PC-9 (cell line): ENCODE measurements at regions not wholly inside any gene's neighbourhood (a gene's known extent, or its start where the extent isn't known, plus 50 kb on each side); places are given as distances from the start of the nearest gene placed in this dataset.
"Not testable (repeated sequence)": the region's sequence is repeated elsewhere in the genome, so short reads cannot be mapped to it uniquely, and the experiment has no call there.

Experiments
- BruUV-seq: library from RNA; stranded (reverse); fragments of 400-500 nt; replicated peaks from 2 replicates; lab custom pipeline; 2021; lab: Mats Ljungman, UMichigan
- CTCF ChIA-PET: fragments of 300-600 bp; sonication (Branson Sonifier 250); formaldehyde crosslinking; loops from one replicate; lab custom pipeline; 2022; ENCODE audit warnings: antibody characterized with exemption; lab: Charles Lee
- POLR2A ChIA-PET: fragments of 300-600 bp; sonication (Branson Sonifier 250); formaldehyde crosslinking; loops from one replicate; lab custom pipeline; 2022; ENCODE audit warnings: antibody characterized with exemption; ENCODE audit not compliant: unreplicated experiment; lab: Charles Lee
- DNase-seq, 2 experiments: peaks; one replicate each; pipeline versions ENCODE4 v3.0.0 to v3.0.0-alpha.2; 2015 to 2022; ENCODE audit warnings: mixed read lengths in 1 of 2
- H2AFZ ChIP-seq: fragments of 200-600 bp; sonication (generic); 2 replicates; pipeline ENCODE4 v1.8.1; 2017; ENCODE audit warnings: antibody characterized with exemption
- H3F3A ChIP-seq: fragments of 200-600 bp; sonication (generic); 2 replicates; pipeline ENCODE4 v1.8.1; 2017; ENCODE audit warnings: antibody characterized with exemption, mild to moderate bottlenecking, low read depth; ENCODE audit not compliant: insufficient read depth
- H3K27ac ChIP-seq: fragments of 200-600 bp; sonication (generic); 2 replicates; pipeline ENCODE4 v1.6.1; 2016; ENCODE audit warnings: mixed run types
- H3K27me3 ChIP-seq: fragments of 200-600 bp; sonication (generic); 2 replicates; pipeline ENCODE4 v1.6.1; 2016; ENCODE audit warnings: low read depth, mixed run types; ENCODE audit not compliant: insufficient read depth
- H3K36me3 ChIP-seq: fragments of 200-600 bp; sonication (generic); 2 replicates; pipeline ENCODE4 v1.6.1; 2016; ENCODE audit warnings: low read depth, mixed run types
- H3K4me1 ChIP-seq: fragments of 200-600 bp; sonication (generic); replicated peaks from 2 replicates; pipeline ENCODE4 v1.6.1; 2016; ENCODE audit warnings: mixed run types; ENCODE audit not compliant: insufficient read depth
- H3K4me2 ChIP-seq: fragments of 200-600 bp; sonication (generic); 2 replicates; pipeline ENCODE4 v1.6.1; 2017; ENCODE audit warnings: mixed run types
- H3K4me3 ChIP-seq: fragments of 200-600 bp; sonication (generic); 2 replicates; pipeline ENCODE4 v1.6.1; 2016; ENCODE audit warnings: mixed run types
- H3K79me2 ChIP-seq: fragments of 200-600 bp; sonication (generic); 2 replicates; pipeline ENCODE4 v1.6.1; 2017; ENCODE audit warnings: low read depth, mixed run types
- H3K9me2 ChIP-seq: fragments of 200-600 bp; sonication (generic); 2 replicates; pipeline ENCODE4 v1.8.1; 2017; ENCODE audit warnings: mild to moderate bottlenecking; ENCODE audit not compliant: insufficient read depth
- H3K9me3 ChIP-seq: fragments of 200-600 bp; sonication (generic); 2 replicates; pipeline ENCODE4 v1.8.1; 2016; ENCODE audit warnings: low read depth; ENCODE audit not compliant: insufficient read depth
- H4K20me1 ChIP-seq: fragments of 200-600 bp; sonication (generic); 2 replicates; pipeline ENCODE4 v1.8.1; 2017; ENCODE audit not compliant: insufficient read depth
- EZH2 ChIP-seq: fragments of 200-600 bp; sonication (generic); IDR thresholded peaks from 2 replicates; pipeline ENCODE4 v1.8.0; 2017; ENCODE audit warnings: antibody characterized with exemption, low read depth
- intact Hi-C: fragments of 100-400 bp; cut with micrococcal nuclease; formaldehyde crosslinking; loops from one replicate; pipeline ENCODE4 v1.10.0; 2022; ENCODE audit not compliant: unreplicated experiment
- TF ChIP-seq, protein P1 (sequence below): fragments of 200-600 bp; sonication (generic); conservative IDR thresholded peaks from 2 replicates; pipeline ENCODE4 v1.6.1; 2017; ENCODE audit warnings: mixed run types, antibody characterized with exemption, mild to moderate bottlenecking, moderate library complexity

DNA sequence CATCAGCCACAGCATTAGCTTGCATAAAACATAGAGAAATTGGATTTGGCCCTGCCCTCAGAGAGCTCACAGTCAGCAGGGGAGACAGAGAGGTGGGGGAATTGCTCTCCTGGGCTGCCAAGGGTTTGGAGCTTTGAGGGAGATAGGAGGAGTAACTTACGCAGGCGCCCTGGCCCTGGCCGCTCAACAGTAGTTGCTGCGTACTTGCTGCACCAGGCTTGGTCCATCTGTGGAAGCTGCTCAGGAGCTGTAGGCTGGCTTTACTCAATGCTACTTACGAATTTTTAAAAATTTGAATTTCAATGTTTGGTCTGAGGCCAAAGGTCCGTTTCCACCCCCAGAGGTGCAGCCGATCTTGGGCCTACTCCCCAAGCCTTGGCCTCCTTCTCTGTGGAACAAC is 83.3 kb downstream of the CPZ start:
- POLR2A ChIA-PET = no interaction called here
- Histone ChIP-seq H4K20me1 (no peaks in the 10 kb centered on the region; the same call in 1 of the 2 replicates), H3K4me2 (no peak overlapping the region), H3K9me2 (no peaks in the 10 kb centered on the region), H3K9me3 (no peaks in the 10 kb centered on the region), H2AFZ (no peak overlapping the region), H3K27ac (no peak overlapping the region), H3K79me2 (no peaks in the 10 kb centered on the region), H3K36me3 (no peaks in the 10 kb centered on the region), H3F3A (no peaks in the 10 kb centered on the region), H3K4me3 (no peak overlapping the region), H3K27me3 (peaks cover 77% of the 10 kb centered on the region), H3K4me1 (no peaks in the 10 kb centered on the region)
- intact Hi-C loops = no loop called here
- no TSS peak for BruUV-seq
- DNase-seq = no peak
- TF ChIP-seq EZH2 = no peak
- CTCF ChIA-PET = no interaction called here

DNA sequence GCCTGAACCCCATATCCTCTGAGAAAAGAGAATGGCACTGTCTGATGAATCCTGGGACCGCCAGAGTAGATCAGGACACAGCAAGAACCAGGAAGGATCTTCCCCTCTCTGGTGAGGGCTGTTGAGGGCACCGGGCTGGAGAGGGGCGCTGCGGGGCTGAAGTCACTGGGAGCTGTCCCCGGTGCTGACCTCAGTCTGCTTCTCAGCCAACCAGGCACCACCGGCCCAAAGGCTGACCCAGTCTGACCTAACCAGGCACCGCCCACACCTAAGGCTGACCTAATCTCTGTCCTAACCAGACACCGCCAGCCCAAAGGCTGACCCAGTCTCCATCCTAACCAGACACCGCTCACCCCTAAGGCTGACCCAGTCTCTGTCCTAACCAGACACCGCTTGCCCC is 82.8 kb downstream of the CPZ start:
- no TSS peak for BruUV-seq
- Histone ChIP-seq H4K20me1 (no peaks in the 10 kb centered on the region; the same call in 1 of the 2 replicates), H3F3A (no peaks in the 10 kb centered on the region), H3K9me3 (no peaks in the 10 kb centered on the region), H3K4me2 (no peak overlapping the region), H3K27ac (no peak overlapping the region), H3K36me3 (no peaks in the 10 kb centered on the region), H3K4me3 (no peak overlapping the region), H3K9me2 (no peaks in the 10 kb centered on the region), H3K27me3 (peaks cover 75% of the 10 kb centered on the region), H3K79me2 (no peaks in the 10 kb centered on the region), H3K4me1 (no peaks in the 10 kb centered on the region), H2AFZ (no peak overlapping the region)
- ChIA-PET CTCF (no interaction called here), POLR2A (no interaction called here)
- TF ChIP-seq, protein P1, sequence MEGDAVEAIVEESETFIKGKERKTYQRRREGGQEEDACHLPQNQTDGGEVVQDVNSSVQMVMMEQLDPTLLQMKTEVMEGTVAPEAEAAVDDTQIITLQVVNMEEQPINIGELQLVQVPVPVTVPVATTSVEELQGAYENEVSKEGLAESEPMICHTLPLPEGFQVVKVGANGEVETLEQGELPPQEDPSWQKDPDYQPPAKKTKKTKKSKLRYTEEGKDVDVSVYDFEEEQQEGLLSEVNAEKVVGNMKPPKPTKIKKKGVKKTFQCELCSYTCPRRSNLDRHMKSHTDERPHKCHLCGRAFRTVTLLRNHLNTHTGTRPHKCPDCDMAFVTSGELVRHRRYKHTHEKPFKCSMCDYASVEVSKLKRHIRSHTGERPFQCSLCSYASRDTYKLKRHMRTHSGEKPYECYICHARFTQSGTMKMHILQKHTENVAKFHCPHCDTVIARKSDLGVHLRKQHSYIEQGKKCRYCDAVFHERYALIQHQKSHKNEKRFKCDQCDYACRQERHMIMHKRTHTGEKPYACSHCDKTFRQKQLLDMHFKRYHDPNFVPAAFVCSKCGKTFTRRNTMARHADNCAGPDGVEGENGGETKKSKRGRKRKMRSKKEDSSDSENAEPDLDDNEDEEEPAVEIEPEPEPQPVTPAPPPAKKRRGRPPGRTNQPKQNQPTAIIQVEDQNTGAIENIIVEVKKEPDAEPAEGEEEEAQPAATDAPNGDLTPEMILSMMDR = no peak
- TF ChIP-seq EZH2 = no peak
- intact Hi-C loops = no loop called here
- DNase-seq = peak in 1 of 2 experiments; percentile 12

DNA sequence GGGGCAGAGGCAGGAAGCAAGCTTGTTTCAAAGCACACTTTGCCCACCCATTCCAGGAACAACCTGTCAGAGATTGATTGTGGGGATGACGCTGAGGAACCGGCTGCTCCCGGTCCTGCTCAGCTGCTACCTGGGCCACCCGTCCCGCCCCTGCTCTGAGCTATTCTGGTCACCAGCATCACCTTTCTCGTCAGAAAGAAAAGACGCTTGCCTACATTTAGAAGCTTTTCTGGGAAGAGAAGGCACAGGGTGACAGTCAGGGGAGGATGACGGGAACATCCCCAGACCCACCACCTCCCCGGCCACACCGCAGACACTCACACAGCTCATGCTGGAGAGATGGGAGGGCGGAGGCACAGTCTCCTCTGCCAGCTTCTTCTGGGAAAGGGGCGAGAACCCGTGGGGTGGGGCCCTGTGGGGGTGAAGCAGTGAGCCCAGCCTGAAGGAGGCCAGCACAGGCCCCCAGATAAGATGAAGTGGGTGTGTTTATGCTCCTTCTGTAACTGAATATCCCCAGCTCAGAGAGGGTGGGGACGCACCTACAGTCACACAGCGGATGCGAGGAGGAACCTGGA is 81.8 kb downstream of the CPZ start:
- intact Hi-C loops = no loop called here
- no peaks in the 10 kb centered on the region for H3K4me1 ChIP-seq

DNA sequence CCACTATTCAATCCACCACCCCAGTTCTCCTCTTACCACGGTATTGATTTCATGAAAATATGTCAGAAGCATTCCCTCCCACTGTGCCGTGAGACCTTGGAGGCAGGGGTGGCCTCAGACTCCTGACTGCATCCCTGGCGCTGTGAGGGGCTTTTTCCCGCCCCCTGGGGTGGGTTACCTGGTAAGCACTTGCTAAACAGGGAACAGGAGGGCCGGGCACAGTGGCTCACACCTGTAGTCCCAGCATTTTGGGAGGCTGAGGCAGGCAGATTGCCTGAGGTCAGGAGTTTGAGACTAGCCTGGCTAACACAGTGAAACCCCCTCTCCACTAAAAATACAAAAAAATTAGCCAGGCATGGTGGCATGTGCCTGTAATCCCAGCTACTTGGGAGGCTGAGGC is 80.5 kb downstream of the CPZ start:
- CTCF ChIA-PET, intact Hi-C loops, POLR2A ChIA-PET: not testable (repeated sequence)

More for the DNA sequence above, 81.8 kb downstream of the CPZ start:
- Histone ChIP-seq H3K4me2 (no peak overlapping the region), H3K27ac (no peak overlapping the region), H3K27me3 (peaks cover 72% of the 10 kb centered on the region), H3K79me2 (no peaks in the 10 kb centered on the region), H4K20me1 (no peaks in the 10 kb centered on the region; the same call in 1 of the 2 replicates), H3K9me2 (no peaks in the 10 kb centered on the region), H3K4me3 (no peak overlapping the region), H3K36me3 (no peaks in the 10 kb centered on the region), H3K9me3 (no peaks in the 10 kb centered on the region), H3F3A (no peaks in the 10 kb centered on the region), H2AFZ (no peak overlapping the region)
- ChIA-PET CTCF (no interaction called here), POLR2A (no interaction called here)
- no peak for DNase-seq
- no peak for TF ChIP-seq EZH2
- TF ChIP-seq, protein P1 = no peak
- no TSS peak for BruUV-seq

More for the DNA sequence above, 80.5 kb downstream of the CPZ start:
- H3K27me3 ChIP-seq = peaks cover 68% of the 10 kb centered on the region
- not testable (repeated sequence) for H3K36me3 ChIP-seq, H3K4me3 ChIP-seq, H3F3A ChIP-seq, H3K4me2 ChIP-seq, H3K79me2 ChIP-seq, DNase-seq, H2AFZ ChIP-seq, BruUV-seq, H3K4me1 ChIP-seq, H3K9me3 ChIP-seq, H3K9me2 ChIP-seq, H3K27ac ChIP-seq, H4K20me1 ChIP-seq
